ENCODE measurements at regions not wholly inside any gene's neighbourhood (a gene's known extent, or its start where the extent isn't known, plus 50 kb on each side); places are given as distances from the start of the nearest gene placed in this dataset.

- H2AFZ ChIP-seq (ENCODE audit: low read depth, low read length) = no peak overlapping the region
- H4K20me1 ChIP-seq (ENCODE audit: insufficient read depth, low read length) = no peaks in the 10 kb centered on the region
- ATAC-seq (ENCODE audit: insufficient read depth, low read depth) = no peak
- no peak overlapping the region for H3K27ac ChIP-seq (ENCODE audit: low read length)
- H3K4me3 ChIP-seq (ENCODE audit: low read depth in 1 of 2, low read length in 2 of 2) = no peak overlapping the region
- no peak overlapping the region for H3K9ac ChIP-seq (ENCODE audit: low read depth, low read length)
- no peak for DNase-seq
- no peaks in the 10 kb centered on the region for H3K36me3 ChIP-seq (ENCODE audit: insufficient read depth, low read length)
- H3K27me3 ChIP-seq (ENCODE audit: insufficient read depth, low read length, poor library complexity) = no peaks in the 10 kb centered on the region
- no peak for TF ChIP-seq EZH2 (IDR thresholded peaks at IDR 0.05; ENCODE audit: borderline replicate concordance, low read depth, low read length, severe bottlenecking)
- no peak for TF ChIP-seq CTCF (IDR thresholded peaks at IDR 0.05; ENCODE audit: borderline replicate concordance, extremely low read depth, low read length, poor library complexity, severe bottlenecking)
- no peaks in the 10 kb centered on the region for H3K79me2 ChIP-seq (ENCODE audit: insufficient read depth, low read length)
- no peaks in the 10 kb centered on the region for H3K9me3 ChIP-seq (ENCODE audit: insufficient read depth, low read length, severe bottlenecking)
- no peak overlapping the region for H3K4me2 ChIP-seq (ENCODE audit: insufficient read depth, low read length)
- H3K4me1 ChIP-seq (ENCODE audit: insufficient read depth, low read length) = no peaks in the 10 kb centered on the region
Observed at GRCh38 chr17:27072885-27073284, 221.0 kb upstream of the WSB1 start.

- Histone ChIP-seq H3K27ac (ENCODE audit: low read length) (no peak overlapping the region), H3K36me3 (ENCODE audit: insufficient read depth, low read length) (no peaks in the 10 kb centered on the region), H3K4me2 (ENCODE audit: insufficient read depth, low read length) (no peak overlapping the region), H3K4me3 (ENCODE audit: low read depth in 1 of 2, low read length in 2 of 2) (no peak overlapping the region), H3K27me3 (ENCODE audit: insufficient read depth, low read length, poor library complexity) (no peaks in the 10 kb centered on the region), H3K9ac (ENCODE audit: low read depth, low read length) (no peak overlapping the region), H2AFZ (ENCODE audit: low read depth, low read length) (no peak overlapping the region), H3K9me3 (ENCODE audit: insufficient read depth, low read length, severe bottlenecking) (no peaks in the 10 kb centered on the region), H3K79me2 (ENCODE audit: insufficient read depth, low read length) (no peaks in the 10 kb centered on the region), H3K4me1 (ENCODE audit: insufficient read depth, low read length) (no peaks in the 10 kb centered on the region), H4K20me1 (ENCODE audit: insufficient read depth, low read length) (no peaks in the 10 kb centered on the region)
- no peak for TF ChIP-seq CTCF (IDR thresholded peaks at IDR 0.05; ENCODE audit: borderline replicate concordance, extremely low read depth, low read length, poor library complexity, severe bottlenecking)
- TF ChIP-seq EZH2 (IDR thresholded peaks at IDR 0.05; ENCODE audit: borderline replicate concordance, low read depth, low read length, severe bottlenecking) = no peak
- ATAC-seq (ENCODE audit: insufficient read depth, low read depth) = no peak
- DNase-seq = no peak
Observed at GRCh38 chr17:27076814-27077213, 217.1 kb upstream of the WSB1 start.

GRCh38 chr17:27078296-27078695 lies 215.6 kb upstream of the WSB1 start:
- Histone ChIP-seq H3K79me2 (ENCODE audit: insufficient read depth, low read length) (no peaks in the 10 kb centered on the region), H3K36me3 (ENCODE audit: insufficient read depth, low read length) (no peaks in the 10 kb centered on the region), H2AFZ (ENCODE audit: low read depth, low read length) (no peak overlapping the region), H3K27ac (ENCODE audit: low read length) (no peak overlapping the region), H3K9ac (ENCODE audit: low read depth, low read length) (no peak overlapping the region), H4K20me1 (ENCODE audit: insufficient read depth, low read length) (no peaks in the 10 kb centered on the region), H3K4me1 (ENCODE audit: insufficient read depth, low read length) (no peaks in the 10 kb centered on the region), H3K27me3 (ENCODE audit: insufficient read depth, low read length, poor library complexity) (no peaks in the 10 kb centered on the region), H3K4me3 (ENCODE audit: low read depth in 1 of 2, low read length in 2 of 2) (no peak overlapping the region), H3K4me2 (ENCODE audit: insufficient read depth, low read length) (no peak overlapping the region), H3K9me3 (ENCODE audit: insufficient read depth, low read length, severe bottlenecking) (no peaks in the 10 kb centered on the region)
- DNase-seq (no peak), ATAC-seq (ENCODE audit: insufficient read depth, low read depth) (no peak)
- TF ChIP-seq CTCF (IDR thresholded peaks at IDR 0.05; ENCODE audit: borderline replicate concordance, extremely low read depth, low read length, poor library complexity, severe bottlenecking) (no peak), EZH2 (IDR thresholded peaks at IDR 0.05; ENCODE audit: borderline replicate concordance, low read depth, low read length, severe bottlenecking) (no peak)

GRCh38 chr17:27079660-27080059 lies 214.3 kb upstream of the WSB1 start:
- Histone ChIP-seq H2AFZ (ENCODE audit: low read depth, low read length) (no peak overlapping the region), H3K9me3 (ENCODE audit: insufficient read depth, low read length, severe bottlenecking) (no peaks in the 10 kb centered on the region), H3K27me3 (ENCODE audit: insufficient read depth, low read length, poor library complexity) (no peaks in the 10 kb centered on the region), H3K4me1 (ENCODE audit: insufficient read depth, low read length) (no peaks in the 10 kb centered on the region), H4K20me1 (ENCODE audit: insufficient read depth, low read length) (no peaks in the 10 kb centered on the region), H3K9ac (ENCODE audit: low read depth, low read length) (no peak overlapping the region), H3K79me2 (ENCODE audit: insufficient read depth, low read length) (no peaks in the 10 kb centered on the region), H3K36me3 (ENCODE audit: insufficient read depth, low read length) (no peaks in the 10 kb centered on the region), H3K4me2 (ENCODE audit: insufficient read depth, low read length) (no peak overlapping the region), H3K4me3 (ENCODE audit: low read depth in 1 of 2, low read length in 2 of 2) (no peak overlapping the region), H3K27ac (ENCODE audit: low read length) (no peak overlapping the region)
- no peak for ATAC-seq (ENCODE audit: insufficient read depth, low read depth)
- no peak for DNase-seq
- TF ChIP-seq CTCF (IDR thresholded peaks at IDR 0.05; ENCODE audit: borderline replicate concordance, extremely low read depth, low read length, poor library complexity, severe bottlenecking) (no peak), EZH2 (IDR thresholded peaks at IDR 0.05; ENCODE audit: borderline replicate concordance, low read depth, low read length, severe bottlenecking) (no peak)

Measured in DND-41 (cell line).